ENCODE measurements at regions not wholly inside any gene's neighbourhood (a gene's known extent, or its start where the extent isn't known, plus 50 kb on each side); places are given as distances from the start of the nearest gene placed in this dataset.

DNA sequence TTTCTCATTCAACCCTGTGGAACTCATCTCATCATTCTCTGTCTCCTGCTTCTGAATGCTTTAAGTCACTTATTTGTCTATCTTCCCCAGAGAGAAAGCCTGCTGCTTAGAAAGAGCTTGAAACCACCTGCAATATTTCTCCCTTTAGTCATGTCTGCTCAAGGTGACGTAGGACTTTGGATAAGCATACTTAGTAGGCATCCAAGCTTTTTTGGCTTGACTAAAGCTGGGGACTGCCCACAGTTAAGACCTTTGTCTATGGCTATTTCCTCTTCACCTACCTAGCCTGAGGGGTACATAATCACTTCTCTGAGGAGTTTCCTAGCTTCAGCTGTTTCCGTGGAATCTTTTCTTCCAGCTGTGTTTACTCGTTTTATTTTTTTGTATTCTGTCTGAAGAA, 665.8 kb upstream of the CAMK1G start:
- no peak for TF ChIP-seq CTCF (IDR thresholded peaks at IDR 0.05)
- TF ChIP-seq POLR2A (IDR thresholded peaks at IDR 0.05): no peak

Measured in lower leg skin (tissue), 3 donors.